Prostate gland (tissue), 2 donors: ENCODE measurements at regions not wholly inside any gene's neighbourhood (a gene's known extent, or its start where the extent isn't known, plus 50 kb on each side); places are given as distances from the start of the nearest gene placed in this dataset.

Experiments
- DNase-seq: peaks from one replicate; pipeline ENCODE4 v3.0.0-alpha.2; 2019; ENCODE audit warnings: low spot score
- H3K27ac ChIP-seq, 2 donors: fragments of 200-600 bp; sonication (generic); 2 replicates each; pipeline ENCODE4 v1.5.1; 2017 to 2019
- H3K27me3 ChIP-seq: fragments of 200-600 bp; sonication (generic); replicated peaks from 2 replicates; pipeline ENCODE4 v1.5.1; 2019; ENCODE audit not compliant: insufficient read depth
- H3K36me3 ChIP-seq, 2 donors: fragments of 200-600 bp; sonication (generic); 1 replicate in 1 of 2; 2 replicates in 1 of 2; pipeline versions ENCODE4 v1.5.1 to v1.8.1; 2017 to 2019
- H3K4me1 ChIP-seq: fragments of 200-600 bp; sonication (generic); replicated peaks from 2 replicates; pipeline ENCODE4 v1.5.1; 2019
- H3K4me3 ChIP-seq, 2 donors: fragments of 200-600 bp; sonication (generic); 2 replicates each; pipeline ENCODE4 v1.5.1; 2017 to 2019
- H3K9me3 ChIP-seq: fragments of 200-600 bp; sonication (generic); 2 replicates; pipeline ENCODE4 v1.5.1; 2017
- POLR2A ChIP-seq: fragments of 450-650 bp; IDR thresholded peaks from one replicate; pipeline ENCODE4 v1.6.1; 2016; ENCODE audit warnings: antibody characterized with exemption, mild to moderate bottlenecking
- POLR2AphosphoS5 ChIP-seq: sonication (generic); formaldehyde crosslinking; IDR thresholded peaks from one replicate; pipeline ENCODE4 v1.6.1; 2017; ENCODE audit warnings: antibody characterized with exemption
- WGBS: methylation state at CpG from one replicate; pipeline ENCODE4 v1.1.5; 2018; 5-methylcytosine and 5-hydroxymethylcytosine counted together
- intact Hi-C: fragments of 100-400 bp; cut with DNase I; formaldehyde crosslinking; loops from one replicate; pipeline ENCODE4 v1.14.2; 2022
- TF ChIP-seq, protein P1 (sequence below), 4 experiments: fragments of 200-600 bp in 2 of 4; fragments of 450-650 bp in 2 of 4; sonication (generic) in 2 of 4; IDR thresholded peaks; 1 replicate in 3 of 4; 2 replicates in 1 of 4; pipeline ENCODE4 v1.5.1; 2016 to 2019; ENCODE audit warnings: antibody characterized with exemption in 4 of 4, mild to moderate bottlenecking in 2 of 4, moderate library complexity in 2 of 4

- TF ChIP-seq, protein P1, sequence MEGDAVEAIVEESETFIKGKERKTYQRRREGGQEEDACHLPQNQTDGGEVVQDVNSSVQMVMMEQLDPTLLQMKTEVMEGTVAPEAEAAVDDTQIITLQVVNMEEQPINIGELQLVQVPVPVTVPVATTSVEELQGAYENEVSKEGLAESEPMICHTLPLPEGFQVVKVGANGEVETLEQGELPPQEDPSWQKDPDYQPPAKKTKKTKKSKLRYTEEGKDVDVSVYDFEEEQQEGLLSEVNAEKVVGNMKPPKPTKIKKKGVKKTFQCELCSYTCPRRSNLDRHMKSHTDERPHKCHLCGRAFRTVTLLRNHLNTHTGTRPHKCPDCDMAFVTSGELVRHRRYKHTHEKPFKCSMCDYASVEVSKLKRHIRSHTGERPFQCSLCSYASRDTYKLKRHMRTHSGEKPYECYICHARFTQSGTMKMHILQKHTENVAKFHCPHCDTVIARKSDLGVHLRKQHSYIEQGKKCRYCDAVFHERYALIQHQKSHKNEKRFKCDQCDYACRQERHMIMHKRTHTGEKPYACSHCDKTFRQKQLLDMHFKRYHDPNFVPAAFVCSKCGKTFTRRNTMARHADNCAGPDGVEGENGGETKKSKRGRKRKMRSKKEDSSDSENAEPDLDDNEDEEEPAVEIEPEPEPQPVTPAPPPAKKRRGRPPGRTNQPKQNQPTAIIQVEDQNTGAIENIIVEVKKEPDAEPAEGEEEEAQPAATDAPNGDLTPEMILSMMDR (IDR thresholded peaks at IDR 0.05): no peak
- TF ChIP-seq POLR2AphosphoS5 (no peak), POLR2A (no peak)
- no peaks in the 10 kb centered on the region for H3K4me1 ChIP-seq
- no peak for DNase-seq
- no peaks in the 10 kb centered on the region for H3K27me3 ChIP-seq
- 50% methylated on average over 1 of the region's 2 CpGs for WGBS
- no peak overlapping the region for H3K27ac ChIP-seq
- intact Hi-C loops: no loop called here
- no peaks in the 10 kb centered on the region for H3K36me3 ChIP-seq
- no peak overlapping the region for H3K4me3 ChIP-seq
- no peaks in the 10 kb centered on the region for H3K9me3 ChIP-seq
These were observed 280.7 kb upstream of the KLHL4 start for GRCh38 chrX:87236830-87237440.

DNA sequence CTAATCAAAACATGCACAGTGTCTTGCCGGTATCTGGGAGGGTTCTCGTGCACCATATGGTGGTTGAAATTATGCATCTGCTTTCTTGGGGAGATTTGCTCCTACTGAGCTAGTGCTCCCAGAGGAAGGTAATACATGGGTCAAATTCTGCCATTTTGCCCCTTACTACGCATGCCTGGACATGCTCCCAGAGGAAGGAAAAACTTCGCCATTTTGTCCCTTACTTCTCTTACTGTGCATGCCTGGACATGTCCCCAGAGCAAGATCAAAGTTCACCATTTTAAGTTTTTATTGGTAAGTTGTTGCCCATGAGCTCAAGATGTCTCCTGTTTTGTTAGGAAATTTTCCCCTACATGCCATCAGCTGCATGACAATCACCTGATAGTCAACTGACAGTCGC lies 252.1 kb upstream of the KLHL4 start:
- Histone ChIP-seq H3K27ac (no peak overlapping the region), H3K4me3 (no peak overlapping the region), H3K9me3 (no peaks in the 10 kb centered on the region), H3K36me3 (no peaks in the 10 kb centered on the region), H3K27me3 (no peaks in the 10 kb centered on the region), H3K4me1 (no peaks in the 10 kb centered on the region)
- DNase-seq: no peak
- TF ChIP-seq POLR2A (no peak), POLR2AphosphoS5 (no peak)
- TF ChIP-seq, protein P1 (IDR thresholded peaks at IDR 0.05): no peak
- 76% methylated on average over 5 of the region's 5 CpGs for WGBS
- intact Hi-C loops: no loop called here

GRCh38 chrX:87272491-87272890 lies 245.1 kb upstream of the KLHL4 start:
- no peak for DNase-seq
- intact Hi-C loops: no loop called here
- TF ChIP-seq POLR2AphosphoS5: no peak
- TF ChIP-seq, protein P1 (IDR thresholded peaks at IDR 0.05): no peak
- no peak for TF ChIP-seq POLR2A
- no peaks in the 10 kb centered on the region for H3K4me1 ChIP-seq
- no peaks in the 10 kb centered on the region for H3K27me3 ChIP-seq
- no peaks in the 10 kb centered on the region for H3K36me3 ChIP-seq
- H3K9me3 ChIP-seq: no peaks in the 10 kb centered on the region
- H3K27ac ChIP-seq: no peak overlapping the region
- H3K4me3 ChIP-seq: no peak overlapping the region

DNA sequence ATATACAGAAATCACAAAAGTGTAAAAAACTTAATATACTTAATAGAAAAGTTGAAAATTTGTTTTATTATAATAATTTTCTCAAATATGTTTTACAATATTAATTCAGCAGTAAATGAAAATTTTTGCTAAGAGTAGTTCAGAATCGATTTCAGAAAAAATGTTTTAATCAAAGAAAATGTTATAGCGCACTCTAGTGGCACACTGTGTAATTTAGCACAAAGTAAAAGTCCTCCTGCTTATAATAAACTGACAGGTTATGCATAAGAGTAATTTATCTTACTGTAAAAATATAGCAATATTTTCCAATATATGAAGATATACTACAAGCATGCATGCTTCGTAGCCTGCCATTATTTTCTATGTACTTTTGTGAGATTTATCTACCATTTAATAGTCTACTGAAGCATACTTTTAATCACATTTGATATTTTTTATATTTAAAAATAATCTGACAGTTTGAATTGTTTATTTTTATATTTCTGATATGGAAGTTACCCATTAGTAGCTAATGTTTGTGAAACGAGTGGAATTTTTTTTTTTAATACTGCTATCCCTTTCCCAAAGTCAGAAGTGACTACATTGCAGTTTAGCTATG lies 217.9 kb upstream of the KLHL4 start:
- Histone ChIP-seq H3K36me3 (no peaks in the 10 kb centered on the region), H3K4me3 (no peak overlapping the region), H3K9me3 (no peaks in the 10 kb centered on the region), H3K4me1 (no peaks in the 10 kb centered on the region), H3K27me3 (no peaks in the 10 kb centered on the region), H3K27ac (no peak overlapping the region)
- TF ChIP-seq, protein P1 (IDR thresholded peaks at IDR 0.05): no peak
- no peak for TF ChIP-seq POLR2A
- TF ChIP-seq POLR2AphosphoS5: no peak
- WGBS: 2% methylated on average over 4 of the region's 4 CpGs
- no peak for DNase-seq
- intact Hi-C loops: no loop called here

DNA sequence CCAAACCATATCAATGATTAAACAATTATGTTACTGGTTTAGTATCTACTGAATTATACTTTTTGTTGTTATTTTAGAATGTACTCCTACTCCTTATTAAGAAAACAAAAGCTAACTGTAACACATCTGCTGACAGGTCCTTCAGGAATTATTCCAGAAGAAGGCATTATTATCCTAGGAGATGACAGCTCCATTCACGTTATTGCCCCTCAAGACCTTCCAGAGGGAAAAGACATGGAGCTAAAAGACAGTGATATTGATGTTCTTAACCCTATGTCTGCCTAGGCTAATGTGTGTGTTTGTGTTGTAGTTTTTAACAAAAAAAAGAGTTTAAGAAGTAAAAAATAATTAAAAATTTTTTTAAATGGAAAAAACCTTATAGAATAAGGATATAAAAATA lies 206.8 kb upstream of the KLHL4 start:
- H3K36me3 ChIP-seq: no peaks in the 10 kb centered on the region
- no peak overlapping the region for H3K4me3 ChIP-seq
- TF ChIP-seq POLR2A (no peak), POLR2AphosphoS5 (no peak)
- TF ChIP-seq, protein P1 (IDR thresholded peaks at IDR 0.05): no peak
- no peak overlapping the region for H3K27ac ChIP-seq
- DNase-seq: no peak
- 94% methylated on average over 1 of the region's 1 CpG for WGBS
- intact Hi-C loops: no loop called here
- H3K4me1 ChIP-seq: no peaks in the 10 kb centered on the region
- no peaks in the 10 kb centered on the region for H3K27me3 ChIP-seq
- H3K9me3 ChIP-seq: no peaks in the 10 kb centered on the region
